Pons (tissue), 1 donor: ENCODE measurements at regions not wholly inside any gene's neighbourhood (a gene's known extent, or its start where the extent isn't known, plus 50 kb on each side); places are given as distances from the start of the nearest gene placed in this dataset.

ENCODE experiments used
- DNase-seq: peaks from one replicate; pipeline ENCODE4 v3.0.0-alpha.2; 2016; ENCODE audit warnings: low spot score

DNA sequence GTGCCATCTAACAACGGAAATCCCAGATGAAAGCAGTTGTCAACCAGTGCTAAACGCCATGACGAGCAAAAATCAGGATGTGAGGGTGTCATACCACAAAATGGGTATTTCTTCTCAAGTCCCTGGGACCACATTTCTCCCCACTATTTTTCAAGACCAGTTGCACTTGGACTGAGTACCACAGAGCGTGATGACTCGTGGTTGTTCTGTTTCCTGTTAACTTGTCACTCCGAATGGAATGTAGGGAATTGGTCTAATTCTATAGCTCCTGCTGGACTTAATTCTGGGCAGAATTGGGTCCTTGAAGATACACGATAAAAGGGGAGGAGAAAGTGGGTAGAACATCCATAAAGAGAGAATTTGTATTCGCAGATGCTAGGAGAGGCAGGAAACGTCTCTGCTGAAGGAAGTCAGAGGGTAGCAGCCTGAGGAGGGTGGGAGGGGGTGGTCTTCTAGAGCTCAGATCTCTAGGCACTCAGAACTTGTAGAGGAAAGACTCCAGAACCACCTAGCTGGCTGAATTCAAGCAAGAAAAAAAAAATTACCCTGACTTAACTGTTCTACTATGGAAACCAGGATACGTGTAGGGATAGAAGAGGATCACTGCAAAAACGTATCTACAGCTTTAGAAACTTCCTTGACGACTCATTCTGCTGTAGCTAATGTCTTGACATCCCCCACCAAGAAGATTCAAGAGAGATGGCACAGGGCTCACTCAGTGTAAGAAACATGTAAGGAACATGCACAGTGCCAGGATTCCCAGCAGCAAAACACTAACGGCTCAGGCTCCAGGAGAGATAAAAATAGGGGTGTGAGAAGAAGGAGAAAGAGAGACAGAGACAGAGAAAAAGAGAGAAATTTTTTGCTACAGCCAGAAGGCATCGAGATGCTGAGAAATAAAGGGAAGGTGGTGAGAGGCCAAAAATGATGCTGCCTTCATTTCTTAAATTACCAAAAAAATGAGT is 494.7 kb downstream of the CD83 start:
- no peak for DNase-seq

DNA sequence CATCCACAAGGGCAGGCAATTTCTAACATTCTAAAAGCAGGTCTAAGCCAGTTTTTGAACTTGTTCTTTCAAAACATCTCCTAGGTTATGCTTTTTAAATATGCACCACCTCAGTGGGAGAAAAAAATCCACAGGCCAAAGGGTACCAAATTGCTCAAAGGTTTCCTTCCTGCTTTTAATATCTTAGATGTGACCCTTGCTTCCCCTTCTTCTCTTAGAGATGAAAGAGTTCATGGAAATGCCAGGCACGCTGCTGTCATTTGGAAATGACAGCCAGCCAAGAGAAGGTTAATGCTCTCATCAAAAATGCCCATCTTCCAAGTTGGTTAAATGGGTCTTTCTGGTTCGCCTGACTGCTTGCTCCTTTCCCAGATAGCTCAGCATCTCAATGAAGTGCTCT is 497.1 kb downstream of the CD83 start:
- no peak for DNase-seq

DNA sequence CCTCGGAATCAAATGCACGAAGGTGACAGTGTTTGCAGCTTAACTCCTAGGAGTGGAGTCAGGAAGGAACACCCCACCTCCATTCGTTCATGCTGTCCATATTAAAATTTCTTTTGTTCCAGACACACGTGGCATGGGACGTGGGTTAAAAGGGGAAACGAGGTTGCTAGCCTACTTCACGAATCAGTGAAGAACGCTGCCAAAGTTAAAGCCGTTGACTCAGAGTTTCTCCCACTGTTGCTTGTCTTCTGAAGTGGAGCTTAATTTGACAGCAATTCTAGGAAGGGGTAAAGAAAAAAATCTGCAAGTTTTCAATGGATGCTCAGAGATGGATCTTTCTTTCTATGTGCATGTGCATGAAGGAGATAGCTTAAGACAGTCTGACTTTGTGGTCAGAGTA is 499.1 kb downstream of the CD83 start:
- no peak for DNase-seq

DNA sequence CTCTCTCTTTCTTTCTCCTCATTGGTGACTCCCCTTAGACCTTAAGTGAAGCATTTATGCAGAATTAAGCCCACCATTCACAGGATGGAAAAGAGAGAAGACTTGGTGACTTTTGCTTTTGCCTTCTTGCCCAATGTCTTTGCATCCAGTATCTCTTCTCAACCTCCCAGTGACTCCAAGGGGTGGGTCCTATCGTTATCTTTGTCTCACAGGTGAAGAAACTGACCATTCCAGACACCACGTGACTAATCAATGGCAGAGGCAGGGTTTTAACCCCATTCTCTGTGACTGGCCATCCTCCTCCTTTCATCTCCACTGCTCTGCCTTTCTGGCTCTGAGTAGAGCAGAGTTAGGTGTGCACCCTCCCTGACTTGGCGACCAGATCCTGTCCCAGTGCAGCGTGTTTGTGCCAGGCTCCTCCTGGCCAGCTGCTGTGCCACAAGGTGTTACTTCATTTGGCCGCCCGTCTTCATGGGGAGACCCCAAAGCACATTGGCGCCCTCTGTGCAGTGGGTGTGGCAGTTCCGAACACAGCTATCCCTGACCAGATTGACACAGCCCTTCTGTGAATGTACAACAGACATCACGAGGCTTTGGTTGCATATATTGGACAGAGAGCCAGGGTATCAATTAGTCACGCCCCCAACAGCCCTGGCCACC is 501.3 kb downstream of the CD83 start:
- no peak for DNase-seq

DNA sequence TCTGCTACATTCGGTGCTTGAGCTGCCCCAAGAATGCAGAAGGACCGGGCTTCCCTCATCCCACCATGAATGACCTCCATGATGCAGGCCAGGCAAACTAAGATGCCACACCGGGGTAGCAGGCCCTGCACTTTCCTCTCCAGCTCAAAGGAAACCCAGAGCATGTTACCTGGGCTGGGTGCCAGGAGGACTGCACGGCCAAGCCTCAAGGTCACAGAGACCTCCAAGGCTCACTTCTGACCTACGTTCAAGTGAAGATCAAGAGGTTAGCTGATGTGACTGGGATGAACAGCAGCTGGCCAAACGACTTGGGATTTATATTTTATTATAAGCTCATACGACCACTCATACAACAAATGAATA is 501.8 kb downstream of the CD83 start:
- DNase-seq = no peak

DNA sequence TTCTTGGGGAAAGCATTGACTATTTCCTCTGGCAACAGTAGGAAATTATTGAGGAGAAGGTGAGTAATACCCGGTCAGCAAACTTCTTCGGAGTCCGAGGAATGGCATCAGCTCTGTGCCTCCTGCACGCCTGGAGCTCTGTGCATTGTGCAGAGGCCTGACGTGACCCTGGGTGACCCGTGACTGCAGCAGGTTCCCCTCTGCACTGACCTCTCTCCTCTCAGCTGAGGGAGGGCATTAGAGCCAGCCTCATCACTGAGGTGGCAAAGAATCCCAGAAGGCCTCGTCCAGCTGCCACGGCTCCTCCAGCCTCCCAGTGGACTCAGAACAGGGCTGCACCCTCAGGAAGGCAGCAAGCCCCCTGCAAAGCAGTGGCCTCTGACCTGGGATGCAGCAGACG is 502.9 kb downstream of the CD83 start:
- DNase-seq = no peak

DNA sequence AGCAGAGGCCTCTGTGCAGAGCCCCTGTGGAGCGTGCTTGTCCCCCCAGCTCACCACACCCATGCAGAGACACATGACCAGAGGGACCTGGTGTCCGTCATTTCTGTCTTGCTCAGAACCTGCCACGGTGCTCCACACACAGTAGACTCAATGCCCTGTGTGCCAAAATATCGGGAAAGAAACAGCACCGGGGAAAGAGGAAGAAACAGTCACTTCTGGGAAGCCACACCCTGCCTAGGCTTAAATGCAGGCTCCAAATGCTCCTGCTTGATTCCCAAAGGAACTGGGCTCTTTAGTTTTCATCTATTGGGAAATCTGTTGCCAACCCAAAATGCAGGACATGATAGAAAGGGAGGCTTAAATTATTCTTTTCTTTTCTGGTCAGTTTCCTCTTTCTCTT is 503.9 kb downstream of the CD83 start:
- DNase-seq = no peak

DNA sequence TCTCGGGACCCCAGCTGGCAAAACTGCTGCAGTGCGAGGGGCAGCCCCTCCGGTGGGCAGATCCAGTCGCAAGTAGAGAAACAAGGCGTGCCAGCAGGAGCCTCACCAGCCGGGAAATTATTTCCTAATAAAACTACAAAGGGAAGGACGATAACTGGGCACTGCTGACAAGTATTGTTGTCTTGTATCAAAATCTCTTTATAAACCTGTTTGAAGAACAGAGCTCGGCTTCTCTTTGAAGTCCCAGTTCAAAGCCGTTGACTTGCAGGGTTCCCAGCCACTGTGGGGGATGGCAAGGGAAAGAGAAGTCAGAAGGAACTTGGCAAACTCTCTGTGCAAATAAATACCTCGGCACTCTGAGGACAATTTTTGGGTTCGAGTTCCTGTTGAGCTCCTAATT is 504.5 kb downstream of the CD83 start:
- DNase-seq = no peak

DNA sequence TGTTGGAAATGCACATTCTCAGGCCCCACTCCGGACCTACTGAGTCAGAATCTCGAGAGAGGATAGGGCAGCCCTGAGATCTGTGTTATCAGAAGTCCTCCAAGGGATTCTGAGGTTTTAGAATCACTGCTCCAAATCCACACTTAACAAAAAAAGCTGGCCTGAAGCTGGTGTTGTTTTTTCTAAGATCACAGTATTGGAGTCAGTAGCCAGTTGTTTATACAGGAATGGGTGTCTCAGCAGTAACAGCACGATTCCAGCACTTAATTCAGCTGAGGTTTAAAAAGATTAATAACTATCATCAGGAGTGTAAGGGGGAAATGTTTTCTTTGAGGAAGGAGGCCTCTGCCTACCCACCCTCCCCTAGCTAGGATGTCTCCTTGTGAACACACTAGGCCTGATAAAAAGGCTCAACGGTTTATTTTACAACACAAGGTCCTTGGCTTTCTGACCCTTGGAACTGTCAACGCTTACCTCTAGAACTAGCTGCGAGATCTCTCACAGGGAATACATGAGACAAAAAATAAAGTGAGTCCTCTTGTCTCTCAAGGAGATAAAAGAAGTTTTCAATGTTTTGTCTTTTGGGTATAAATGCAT is 505.4 kb downstream of the CD83 start:
- no peak for DNase-seq

DNA sequence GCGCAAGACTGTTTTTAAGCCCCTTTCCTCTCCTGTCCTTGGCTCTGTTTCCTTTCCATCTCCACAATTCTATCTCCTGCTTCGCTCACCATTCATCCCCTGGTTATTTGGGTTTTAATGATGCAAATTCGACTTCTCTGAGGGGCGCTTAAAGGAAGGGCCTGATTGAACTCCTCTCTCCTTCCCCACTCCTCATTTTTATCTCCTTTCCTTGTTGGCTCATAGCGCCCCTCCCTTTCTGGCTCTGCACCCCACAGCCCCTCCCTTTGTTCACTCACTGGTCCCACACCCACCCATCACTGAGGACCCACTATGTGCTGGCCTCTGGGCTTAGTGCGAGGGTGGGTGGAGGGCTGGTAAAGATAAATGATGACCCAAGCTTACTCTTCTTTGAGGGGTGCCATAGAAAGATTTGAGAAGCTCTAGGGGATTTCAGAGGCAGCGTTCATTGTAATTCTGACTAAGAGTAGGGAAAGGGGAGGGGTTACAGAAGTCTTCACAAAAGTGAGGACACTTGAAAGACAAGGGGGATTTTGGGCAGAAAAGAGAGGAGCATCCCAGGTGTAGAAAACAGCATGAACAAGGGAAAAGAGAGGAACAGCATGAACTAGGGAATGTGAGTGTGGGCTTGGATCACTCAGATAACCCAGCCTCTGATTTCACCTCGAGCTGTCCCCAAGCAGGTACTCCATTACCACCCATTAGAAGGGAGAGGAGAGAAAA is 507.8 kb downstream of the CD83 start:
- DNase-seq = no peak

DNA sequence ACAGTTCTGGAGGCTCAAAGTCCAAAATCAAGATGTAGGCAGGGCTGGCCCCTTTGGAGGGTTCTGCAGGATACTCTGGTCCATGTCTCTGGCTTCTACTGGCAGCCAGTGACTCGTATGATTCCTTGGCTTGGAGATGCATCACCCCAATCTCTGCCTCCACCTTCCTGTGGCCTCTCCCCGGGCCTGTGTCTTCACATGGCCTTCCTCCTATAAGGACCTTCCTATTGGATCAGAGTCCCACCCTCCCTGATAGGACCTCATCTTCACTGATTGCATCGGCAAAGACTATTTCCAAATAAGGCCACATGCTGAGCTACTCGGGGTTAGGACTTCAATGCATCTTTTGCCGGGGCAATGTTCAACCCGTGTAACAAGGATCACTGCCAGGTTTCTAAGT is 509.0 kb downstream of the CD83 start:
- no peak for DNase-seq

DNA sequence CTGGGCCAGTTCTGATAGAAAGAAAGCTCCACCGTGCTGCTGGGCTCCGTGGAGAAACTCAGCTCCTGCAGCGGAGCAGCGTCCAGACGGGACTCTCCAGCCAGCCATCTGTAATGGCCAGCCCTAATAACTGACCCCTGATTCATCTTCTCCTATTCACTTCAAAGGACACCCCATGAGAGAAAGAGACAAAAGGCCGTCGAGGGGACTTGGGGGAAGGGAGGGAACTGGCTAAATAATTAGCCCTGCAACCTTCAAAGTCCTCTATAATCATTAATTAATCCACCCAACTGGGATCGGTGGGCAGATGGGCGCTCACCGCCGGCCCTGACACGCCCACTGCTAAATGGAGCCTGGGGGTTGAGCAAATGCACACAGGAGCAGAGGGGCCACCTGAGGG is 512.4 kb downstream of the CD83 start:
- no peak for DNase-seq

DNA sequence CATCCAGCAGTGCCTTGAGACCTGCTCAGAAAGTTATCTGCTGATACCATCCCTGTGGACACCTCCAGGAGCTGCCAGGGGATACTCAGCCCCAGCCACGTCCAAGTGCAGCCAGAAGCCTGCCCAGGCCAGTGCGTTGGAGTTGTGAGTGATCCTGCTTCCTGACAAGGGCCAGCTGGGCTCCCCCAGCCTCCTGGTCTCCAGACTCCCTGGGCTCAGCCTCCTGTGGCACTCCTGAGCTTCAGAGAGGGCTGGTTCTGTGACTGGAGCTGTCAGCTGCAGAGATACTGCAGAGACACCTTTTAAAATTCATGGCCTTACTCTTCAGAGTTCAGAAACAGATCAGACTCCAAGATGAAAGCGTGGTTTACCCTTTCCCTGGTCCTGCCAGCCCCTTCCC is 515.9 kb downstream of the CD83 start:
- DNase-seq = no peak

DNA sequence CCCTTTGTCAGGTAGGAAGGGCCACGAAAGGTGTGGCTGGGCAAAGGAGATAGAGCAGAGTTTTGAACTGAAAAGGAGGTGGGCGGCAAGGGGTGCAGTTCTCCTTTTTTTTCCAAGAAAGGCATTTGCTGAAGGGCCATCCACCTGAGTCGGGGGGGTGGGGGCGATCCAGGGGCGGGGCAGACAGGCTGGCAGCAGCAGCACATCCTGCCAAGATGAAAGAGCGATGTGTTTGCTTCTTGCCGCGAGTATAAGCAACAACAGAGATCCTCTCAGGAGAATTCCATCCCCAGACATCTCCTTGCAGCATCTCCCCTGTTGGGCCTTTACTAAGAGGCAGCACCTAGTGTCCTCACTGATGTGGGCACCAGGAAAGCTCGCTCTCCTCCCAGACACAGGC is 516.5 kb downstream of the CD83 start:
- no peak for DNase-seq

DNA sequence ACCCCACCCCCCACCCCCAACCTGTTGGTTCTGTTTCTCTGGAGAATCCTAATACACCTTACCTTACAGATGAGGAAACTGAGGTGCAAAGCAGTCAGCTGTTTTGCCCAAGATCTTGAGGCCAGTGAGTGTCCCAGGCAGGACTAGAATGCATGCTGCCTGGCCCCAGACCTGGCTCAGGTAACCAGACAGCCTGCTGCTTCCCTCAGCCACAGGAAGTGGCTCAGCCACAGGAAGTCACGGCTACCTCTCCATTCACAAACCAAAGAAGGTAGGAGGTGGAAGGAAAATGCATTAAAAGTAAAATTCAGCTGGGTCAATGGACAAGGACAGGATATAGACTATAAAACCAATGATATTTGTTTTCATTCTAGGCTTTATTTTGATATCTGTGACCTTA is 517.6 kb downstream of the CD83 start:
- DNase-seq = no peak

DNA sequence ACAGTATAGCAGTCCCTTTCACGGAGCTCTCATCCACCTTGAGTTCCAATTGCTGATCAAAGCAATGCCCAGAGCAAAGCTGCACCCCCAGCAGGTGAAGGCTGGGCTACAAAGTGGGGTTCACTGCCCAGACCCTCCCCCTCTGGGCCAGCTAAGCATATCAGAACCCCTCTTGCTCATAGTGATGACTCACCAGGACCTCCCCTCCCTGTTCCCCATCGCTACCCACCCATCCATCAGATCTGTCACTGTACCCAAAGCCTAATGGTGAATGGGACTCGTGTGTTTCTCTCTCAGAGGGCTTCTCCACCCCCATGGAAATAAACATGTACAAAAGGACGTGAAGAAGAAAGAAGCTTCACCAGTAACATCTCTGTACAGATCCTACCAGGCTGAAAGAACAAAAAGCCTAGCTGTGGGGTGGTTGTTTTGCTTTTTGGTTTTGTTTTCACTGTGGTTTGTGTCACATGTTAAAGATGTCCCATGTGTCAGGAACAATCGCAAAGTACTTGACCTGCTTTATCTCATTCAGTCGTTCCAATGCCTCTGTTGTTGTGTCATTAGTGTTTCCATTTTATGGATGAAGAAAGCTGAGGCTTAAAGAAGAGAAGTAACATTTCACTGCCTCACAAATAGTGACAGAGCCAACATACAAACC is 518.5 kb downstream of the CD83 start:
- DNase-seq = no peak

DNA sequence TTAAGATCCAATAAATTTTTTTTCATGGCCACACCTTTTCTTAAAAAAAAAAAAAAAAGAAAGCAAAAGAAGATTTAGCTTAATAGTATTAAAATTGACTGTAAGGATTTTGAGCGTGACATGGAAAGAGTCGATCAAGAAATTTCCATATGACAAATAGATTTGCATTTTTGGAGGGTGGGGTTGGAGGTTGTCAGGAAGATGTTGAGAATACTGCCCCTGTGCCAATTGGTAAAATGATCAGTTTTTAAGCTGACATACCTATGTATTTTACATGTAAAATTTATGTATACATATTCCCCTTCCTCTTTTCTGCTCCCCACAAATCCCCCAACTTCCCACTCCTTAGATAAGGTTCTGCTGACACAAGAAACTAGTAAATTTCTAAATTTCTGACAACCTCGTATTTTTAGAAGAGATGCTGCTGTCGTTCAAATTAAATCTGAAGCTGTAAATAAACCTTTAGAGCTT is 520.9 kb downstream of the CD83 start:
- no peak for DNase-seq

DNA sequence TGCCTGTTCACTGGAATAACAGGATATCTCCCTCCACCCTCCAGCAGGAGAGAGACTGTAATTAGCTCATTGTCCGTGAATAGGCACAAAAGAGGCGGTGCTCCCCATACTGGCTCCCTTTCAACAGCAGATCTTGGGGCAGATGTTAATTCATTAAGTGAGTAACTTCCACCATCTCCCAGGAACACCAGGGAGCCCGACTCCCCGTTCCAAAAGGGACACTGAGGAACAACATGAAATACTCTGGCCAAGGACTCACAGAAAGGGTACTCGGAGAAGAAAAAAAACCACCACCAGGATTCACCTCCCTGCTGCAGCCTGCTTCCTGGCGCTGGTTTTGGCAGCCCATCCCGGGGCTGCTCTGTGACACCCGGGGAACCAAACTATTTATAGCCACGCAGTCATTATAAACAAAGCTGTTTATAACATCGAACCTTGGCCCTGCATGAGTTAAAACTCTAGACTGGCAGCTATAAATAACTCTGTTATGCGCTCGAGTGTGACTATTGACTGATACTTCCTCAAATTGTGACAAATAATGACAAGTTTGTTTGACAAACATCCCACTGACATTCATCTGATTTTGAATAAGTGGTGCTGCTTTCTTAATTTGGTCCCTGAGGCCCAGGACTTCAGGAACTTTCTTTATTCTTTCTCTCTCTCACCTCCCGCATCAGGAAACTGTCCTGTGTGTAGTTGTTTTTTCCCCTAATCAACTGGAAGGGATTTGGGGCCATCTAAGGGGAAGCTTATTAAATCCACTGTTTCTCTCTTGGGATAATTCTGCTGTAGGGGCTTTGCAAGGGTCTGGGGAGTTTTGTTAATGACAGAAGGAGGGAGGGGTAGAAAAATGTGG is 521.6 kb downstream of the CD83 start:
- DNase-seq = peak; percentile 30

DNA sequence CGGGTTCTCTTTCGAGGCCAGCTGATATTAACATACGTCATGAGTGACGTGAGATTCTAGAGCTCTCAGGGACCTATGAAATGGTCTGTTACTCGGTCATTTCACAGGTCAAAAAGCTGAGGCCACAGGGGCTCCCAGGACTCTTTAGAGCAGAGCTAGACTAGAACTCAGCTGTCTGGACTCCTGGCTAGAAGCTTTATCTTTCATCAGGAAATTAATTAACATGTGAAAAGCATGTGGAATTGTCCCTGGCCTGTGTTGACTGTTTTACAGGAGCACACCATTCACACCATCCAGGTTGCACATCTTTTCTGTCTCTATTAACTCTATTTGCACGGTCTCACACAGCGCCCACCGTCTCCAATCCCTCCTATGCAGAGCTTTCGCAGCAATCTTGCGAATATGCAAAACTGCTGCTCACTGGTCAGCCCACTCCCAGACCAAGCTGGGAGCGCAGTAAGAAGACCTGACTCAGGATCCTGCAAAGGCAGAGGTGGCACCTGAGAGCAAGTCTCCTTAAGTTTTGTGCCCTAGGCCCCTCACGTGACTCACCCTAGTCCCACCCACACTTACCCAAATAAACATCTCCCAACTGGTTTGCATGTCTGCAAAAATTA is 522.5 kb downstream of the CD83 start:
- no peak for DNase-seq

DNA sequence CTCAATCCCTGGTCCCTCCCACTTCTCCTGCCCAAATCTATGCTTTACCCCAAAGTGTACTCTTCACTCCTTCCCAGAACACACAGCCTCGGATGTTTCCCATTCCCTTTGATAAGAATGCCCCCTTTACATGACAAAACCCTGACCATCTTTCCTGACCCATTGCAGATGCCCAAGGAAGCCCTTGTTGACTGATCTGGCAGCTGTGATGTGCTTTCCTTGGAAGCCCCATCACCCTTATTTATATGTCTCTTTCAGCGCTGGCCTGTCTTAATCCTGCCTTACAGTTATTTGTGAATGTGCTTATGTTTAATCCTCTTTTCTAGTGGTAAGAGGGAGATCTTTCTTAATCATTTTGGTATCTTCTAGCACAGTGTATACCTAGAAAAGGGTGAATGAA is 523.1 kb downstream of the CD83 start:
- no peak for DNase-seq
